GM12864 (cell line): ENCODE measurements at regions not wholly inside any gene's neighbourhood (a gene's known extent, or its start where the extent isn't known, plus 50 kb on each side); places are given as distances from the start of the nearest gene placed in this dataset.

Experiments
- DNase-seq: peaks from one replicate; pipeline ENCODE4 v3.0.0-alpha.2; 2011; ENCODE audit warnings: low read depth
- H3K4me3 ChIP-seq: 2 replicates; pipeline ENCODE4 v1.5.1; 2011; ENCODE audit warnings: mild to moderate bottlenecking, low read depth, low read length, control low read depth
- CTCF ChIP-seq: IDR thresholded peaks from 2 replicates; pipeline ENCODE4 v1.5.1; 2011; ENCODE audit warnings: low read depth, mild to moderate bottlenecking, moderate library complexity, low read length, control low read depth, inconsistent platforms; ENCODE audit errors: missing control alignments

GRCh38 chr4:173855015-173855414 lies 325.0 kb upstream of the HAND2 start:
- DNase-seq = no peak
- H3K4me3 ChIP-seq = no peak overlapping the region
- TF ChIP-seq CTCF = no peak

GRCh38 chr4:173852775-173853174 lies 322.7 kb upstream of the HAND2 start:
- DNase-seq = no peak
- no peak overlapping the region for H3K4me3 ChIP-seq
- TF ChIP-seq CTCF = no peak

GRCh38 chr4:173845580-173845979 lies 315.6 kb upstream of the HAND2 start:
- DNase-seq = no peak
- no peak for TF ChIP-seq CTCF
- H3K4me3 ChIP-seq = no peak overlapping the region

GRCh38 chr4:173839865-173840264 lies 309.8 kb upstream of the HAND2 start:
- no peak for TF ChIP-seq CTCF
- H3K4me3 ChIP-seq = no peak overlapping the region
- no peak for DNase-seq

- no peak overlapping the region for H3K4me3 ChIP-seq
- DNase-seq = no peak
- no peak for TF ChIP-seq CTCF
These were observed 307.5 kb upstream of the HAND2 start for GRCh38 chr4:173837517-173837916.

GRCh38 chr4:173835903-173836302 lies 305.9 kb upstream of the HAND2 start:
- no peak for TF ChIP-seq CTCF
- no peak overlapping the region for H3K4me3 ChIP-seq
- DNase-seq = no peak

GRCh38 chr4:173834151-173834550 lies 304.1 kb upstream of the HAND2 start:
- DNase-seq = no peak

More at GRCh38 chr4:173834151-173834550, 304.1 kb upstream of the HAND2 start:
- H3K4me3 ChIP-seq = no peak overlapping the region
- TF ChIP-seq CTCF = peak; percentile 18
